Inferior parietal cortex (tissue), 1 donor: ENCODE measurements at regions not wholly inside any gene's neighbourhood (a gene's known extent, or its start where the extent isn't known, plus 50 kb on each side); places are given as distances from the start of the nearest gene placed in this dataset.

Experiments used
- DNase-seq: peaks from one replicate; pipeline ENCODE4 v3.0.0-alpha.2; 2016; ENCODE audit errors: extremely low spot score

- no peak for DNase-seq
These were observed 604.7 kb upstream of the JAG1 start for GRCh38 chr20:11278461-11278860.

- DNase-seq = no peak
These were observed 607.4 kb upstream of the JAG1 start for GRCh38 chr20:11281240-11281639.

GRCh38 chr20:11281768-11282167, 608.0 kb upstream of the JAG1 start:
- no peak for DNase-seq

GRCh38 chr20:11287126-11287525, 613.3 kb upstream of the JAG1 start:
- DNase-seq = no peak

- DNase-seq = no peak
These were observed 621.5 kb upstream of the BTBD3 start for GRCh38 chr20:11296221-11296620.

GRCh38 chr20:11296951-11297350, 620.7 kb upstream of the BTBD3 start:
- no peak for DNase-seq

GRCh38 chr20:11301699-11302098, 616.0 kb upstream of the BTBD3 start:
- DNase-seq = no peak

GRCh38 chr20:11302436-11302835, 615.3 kb upstream of the BTBD3 start:
- no peak for DNase-seq

- DNase-seq = no peak
These were observed 612.9 kb upstream of the BTBD3 start for GRCh38 chr20:11304795-11305194.

GRCh38 chr20:11305406-11305805, 612.3 kb upstream of the BTBD3 start:
- DNase-seq = no peak

- no peak for DNase-seq
These were observed 606.0 kb upstream of the BTBD3 start for GRCh38 chr20:11311659-11312224.

GRCh38 chr20:11315525-11315924, 602.2 kb upstream of the BTBD3 start:
- no peak for DNase-seq

- no peak for DNase-seq
These were observed 601.4 kb upstream of the BTBD3 start for GRCh38 chr20:11316244-11316643.

- DNase-seq = no peak
These were observed 597.7 kb upstream of the BTBD3 start for GRCh38 chr20:11320033-11320432.

GRCh38 chr20:11323816-11324215, 593.9 kb upstream of the BTBD3 start:
- DNase-seq = no peak

- DNase-seq = no peak
These were observed 592.7 kb upstream of the BTBD3 start for GRCh38 chr20:11324990-11325389.

- DNase-seq = no peak
These were observed 588.9 kb upstream of the BTBD3 start for GRCh38 chr20:11328839-11329238.

- DNase-seq = no peak
These were observed 588.4 kb upstream of the BTBD3 start for GRCh38 chr20:11329271-11329670.

- DNase-seq = no peak
These were observed 586.6 kb upstream of the BTBD3 start for GRCh38 chr20:11331096-11331495.

GRCh38 chr20:11332381-11332780, 585.3 kb upstream of the BTBD3 start:
- no peak for DNase-seq

GRCh38 chr20:11333634-11334033, 584.1 kb upstream of the BTBD3 start:
- DNase-seq = no peak

- DNase-seq = no peak
These were observed 580.1 kb upstream of the BTBD3 start for GRCh38 chr20:11337361-11338130.

- DNase-seq = no peak
These were observed 579.0 kb upstream of the BTBD3 start for GRCh38 chr20:11338496-11339306.
